ENCODE measurements at regions not wholly inside any gene's neighbourhood (a gene's known extent, or its start where the extent isn't known, plus 50 kb on each side); places are given as distances from the start of the nearest gene placed in this dataset.

- no peaks in the 10 kb centered on the region for H3K36me3 Mint-ChIP-seq (ENCODE audit: low read depth, unreplicated experiment)
- no peaks in the 10 kb centered on the region for H3K27me3 Mint-ChIP-seq (ENCODE audit: unreplicated experiment)
- no peak overlapping the region for H3K27ac Mint-ChIP-seq (ENCODE audit: unreplicated experiment)
- no peak overlapping the region for H3K4me3 Mint-ChIP-seq (ENCODE audit: unreplicated experiment)
- TF ChIP-seq CTCF (IDR thresholded peaks at IDR 0.05; ENCODE audit: unreplicated experiment): no peak
- DNase-seq (ENCODE audit: low spot score): no peak
- peaks cover 3% of the 10 kb centered on the region for H3K4me1 Mint-ChIP-seq (ENCODE audit: unreplicated experiment)
- no peaks in the 10 kb centered on the region for H3K9me3 Mint-ChIP-seq (ENCODE audit: unreplicated experiment)
These were observed 268.3 kb downstream of the CD109 start for GRCh38 chr6:73964241-73964854.

GRCh38 chr6:73962884-73963283, 266.9 kb downstream of the CD109 start:
- Mint-ChIP-seq H3K27ac (ENCODE audit: unreplicated experiment) (no peak overlapping the region), H3K4me1 (ENCODE audit: unreplicated experiment) (no peaks in the 10 kb centered on the region), H3K36me3 (ENCODE audit: low read depth, unreplicated experiment) (no peaks in the 10 kb centered on the region), H3K4me3 (ENCODE audit: unreplicated experiment) (no peak overlapping the region), H3K9me3 (ENCODE audit: unreplicated experiment) (no peaks in the 10 kb centered on the region), H3K27me3 (ENCODE audit: unreplicated experiment) (no peaks in the 10 kb centered on the region)
- no peak for TF ChIP-seq CTCF (IDR thresholded peaks at IDR 0.05; ENCODE audit: unreplicated experiment)
- DNase-seq (ENCODE audit: low spot score): no peak

GRCh38 chr6:73956305-73956704, 260.3 kb downstream of the CD109 start:
- no peak for TF ChIP-seq CTCF (IDR thresholded peaks at IDR 0.05; ENCODE audit: unreplicated experiment)
- DNase-seq (ENCODE audit: low spot score): no peak
- Mint-ChIP-seq H3K4me3 (ENCODE audit: unreplicated experiment) (no peak overlapping the region), H3K9me3 (ENCODE audit: unreplicated experiment) (no peaks in the 10 kb centered on the region), H3K27ac (ENCODE audit: unreplicated experiment) (no peak overlapping the region), H3K36me3 (ENCODE audit: low read depth, unreplicated experiment) (no peaks in the 10 kb centered on the region), H3K4me1 (ENCODE audit: unreplicated experiment) (no peaks in the 10 kb centered on the region), H3K27me3 (ENCODE audit: unreplicated experiment) (no peaks in the 10 kb centered on the region)

GRCh38 chr6:73955800-73956199, 259.8 kb downstream of the CD109 start:
- Mint-ChIP-seq H3K4me1 (ENCODE audit: unreplicated experiment) (no peaks in the 10 kb centered on the region), H3K27me3 (ENCODE audit: unreplicated experiment) (no peaks in the 10 kb centered on the region), H3K36me3 (ENCODE audit: low read depth, unreplicated experiment) (no peaks in the 10 kb centered on the region), H3K27ac (ENCODE audit: unreplicated experiment) (no peak overlapping the region), H3K9me3 (ENCODE audit: unreplicated experiment) (no peaks in the 10 kb centered on the region), H3K4me3 (ENCODE audit: unreplicated experiment) (no peak overlapping the region)
- TF ChIP-seq CTCF (IDR thresholded peaks at IDR 0.05; ENCODE audit: unreplicated experiment): no peak
- DNase-seq (ENCODE audit: low spot score): no peak

- no peak overlapping the region for H3K4me3 Mint-ChIP-seq (ENCODE audit: unreplicated experiment)
- no peak for TF ChIP-seq CTCF (IDR thresholded peaks at IDR 0.05; ENCODE audit: unreplicated experiment)
- no peak for DNase-seq (ENCODE audit: low spot score)
- no peaks in the 10 kb centered on the region for H3K36me3 Mint-ChIP-seq (ENCODE audit: low read depth, unreplicated experiment)
- H3K27ac Mint-ChIP-seq (ENCODE audit: unreplicated experiment): no peak overlapping the region
- H3K27me3 Mint-ChIP-seq (ENCODE audit: unreplicated experiment): no peaks in the 10 kb centered on the region
- H3K9me3 Mint-ChIP-seq (ENCODE audit: unreplicated experiment): no peaks in the 10 kb centered on the region
- no peaks in the 10 kb centered on the region for H3K4me1 Mint-ChIP-seq (ENCODE audit: unreplicated experiment)
These were observed 258.9 kb downstream of the CD109 start for GRCh38 chr6:73954881-73955280.

Data from endothelial cell (in vitro differentiated cells).